ENCODE measurements at regions not wholly inside any gene's neighbourhood (a gene's known extent, or its start where the extent isn't known, plus 50 kb on each side); places are given as distances from the start of the nearest gene placed in this dataset.
A peak's percentile ranks its signal among the peaks of the same experiment; 100 is the strongest.
"Not testable (repeated sequence)": the region's sequence is repeated elsewhere in the genome, so short reads cannot be mapped to it uniquely, and the experiment has no call there.

DNA sequence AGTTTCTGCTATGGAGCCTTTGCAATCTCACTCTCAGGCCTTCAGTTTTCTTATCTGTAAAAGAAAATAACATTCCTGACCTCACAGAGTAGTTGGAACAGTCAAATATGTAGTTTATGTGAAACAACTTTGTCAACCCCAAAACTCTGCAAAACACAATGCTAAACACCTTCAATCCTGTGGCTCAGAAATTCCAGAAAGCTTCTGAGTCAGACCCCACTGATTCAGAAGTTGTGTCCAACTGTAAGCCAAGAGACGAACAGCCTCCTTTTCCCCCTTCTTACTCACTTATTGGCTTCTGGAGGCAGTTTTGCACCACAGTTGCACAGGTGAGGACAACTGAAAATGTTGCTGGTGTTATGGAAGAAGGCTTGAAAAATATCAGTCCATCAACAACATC lies 52.9 kb downstream of the TMSB4Y start:
- DNase-seq, result no peak

DNA sequence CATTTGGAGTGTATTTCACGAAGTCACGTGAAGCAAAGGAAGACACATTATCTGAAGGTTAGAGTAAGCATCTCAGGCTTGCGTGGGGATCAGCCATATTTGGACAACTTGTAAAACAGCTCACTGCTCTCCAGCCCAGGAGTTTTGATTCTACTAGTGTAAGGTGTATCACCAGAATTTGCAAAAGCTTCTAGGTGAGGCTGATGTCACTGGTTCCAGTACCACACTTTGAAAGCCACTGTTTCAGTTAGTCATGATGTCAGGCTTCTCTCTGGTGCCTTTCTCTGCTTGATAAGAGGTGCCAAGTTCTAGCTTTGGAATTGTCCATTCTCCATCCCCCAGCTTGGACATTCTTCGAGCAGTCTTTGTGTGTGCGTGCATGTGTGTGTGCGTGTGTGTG lies 62.3 kb downstream of the TMSB4Y start:
- DNase-seq, result no peak

DNA sequence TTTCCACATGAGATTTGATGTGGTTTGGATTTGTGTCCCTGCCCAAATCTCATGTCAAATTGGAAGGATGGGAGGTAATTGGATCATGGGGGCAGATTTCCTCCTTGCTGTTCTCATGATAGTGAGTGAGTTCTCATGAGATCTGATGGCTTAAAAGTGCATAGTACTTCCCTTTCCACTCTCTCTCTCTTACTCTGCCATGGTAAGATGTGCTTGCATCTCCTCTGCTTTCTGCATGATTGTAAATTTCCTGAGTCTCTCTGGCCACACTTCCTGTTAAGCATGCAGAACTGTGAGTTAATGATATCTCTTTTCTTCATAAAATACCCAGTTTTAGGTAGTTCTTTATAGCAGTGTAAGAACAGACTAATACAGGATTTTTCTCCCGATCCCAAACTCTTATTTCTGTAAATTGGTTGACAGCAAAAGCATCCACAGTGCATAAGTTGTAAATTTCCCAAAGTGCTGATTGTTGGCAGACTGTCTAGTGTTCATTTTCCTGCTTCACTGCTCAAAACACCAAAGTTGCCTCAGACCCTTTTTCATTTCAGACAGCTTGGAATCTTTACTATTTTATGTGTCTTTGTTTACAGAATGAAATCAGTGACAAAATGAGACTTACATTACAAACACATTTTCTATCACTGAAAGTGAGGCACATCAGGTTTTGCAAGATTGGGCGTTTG lies 86.6 kb downstream of the TMSB4Y start:
- peak; percentile 18 for DNase-seq

DNA sequence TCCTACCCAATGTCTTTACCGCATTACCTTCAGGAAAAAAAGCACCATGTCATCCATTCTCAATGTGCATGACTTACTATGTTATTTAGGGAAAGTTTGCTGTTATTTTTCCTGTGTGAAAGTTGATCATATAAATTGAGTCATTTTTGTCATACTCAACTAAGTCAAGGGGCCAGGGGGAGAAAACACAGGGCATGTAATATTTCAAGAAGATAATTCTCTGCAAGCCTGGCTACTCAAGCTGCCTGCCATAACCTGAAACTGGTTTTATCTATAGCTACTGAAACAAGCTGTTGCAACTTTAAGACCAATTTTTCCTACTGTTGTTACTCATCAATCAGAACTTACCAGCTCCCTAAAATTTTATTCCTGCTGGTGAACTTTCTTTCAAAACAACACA lies 91.4 kb downstream of the TMSB4Y start:
- DNase-seq, result no peak

DNA sequence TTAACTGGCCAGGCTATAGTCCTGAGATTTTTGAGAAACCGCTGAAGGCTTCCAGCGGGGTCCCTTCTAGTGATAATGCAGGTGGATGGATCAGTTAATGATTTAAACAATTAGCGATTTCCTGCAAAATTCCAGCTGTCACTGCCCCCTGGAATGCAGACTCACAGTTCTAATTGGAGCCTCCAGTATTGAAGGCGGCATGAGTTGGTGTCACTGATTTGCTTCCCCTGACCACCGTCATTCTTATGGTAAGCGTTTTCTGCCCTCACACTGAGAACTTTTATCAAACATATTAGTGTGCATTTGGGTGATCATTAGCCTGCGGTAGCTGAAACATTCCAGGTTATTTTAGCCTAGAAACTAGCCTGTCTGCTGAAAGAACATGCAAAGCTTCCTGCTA lies 99.1 kb downstream of the TMSB4Y start:
- no peak for DNase-seq

DNA sequence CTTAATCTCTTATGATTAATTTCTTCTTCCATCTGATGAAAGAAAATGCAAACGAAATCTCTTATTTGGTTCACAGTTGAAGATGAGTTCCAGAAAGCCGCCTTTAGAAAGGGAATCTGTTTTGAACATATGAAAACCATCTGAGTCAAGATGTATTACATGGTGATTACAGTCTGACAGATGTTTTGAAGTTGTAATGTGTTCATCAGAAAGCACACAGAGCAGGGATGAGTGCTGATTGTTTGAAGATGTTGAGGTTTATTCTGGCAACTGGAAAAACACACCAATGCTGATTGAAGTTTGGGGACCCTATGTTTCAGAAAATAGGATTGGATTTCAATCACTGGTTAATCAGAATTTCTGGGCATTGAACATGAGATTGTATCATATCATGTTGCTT lies 99.7 kb downstream of the TMSB4Y start:
- DNase-seq, result no peak

DNA sequence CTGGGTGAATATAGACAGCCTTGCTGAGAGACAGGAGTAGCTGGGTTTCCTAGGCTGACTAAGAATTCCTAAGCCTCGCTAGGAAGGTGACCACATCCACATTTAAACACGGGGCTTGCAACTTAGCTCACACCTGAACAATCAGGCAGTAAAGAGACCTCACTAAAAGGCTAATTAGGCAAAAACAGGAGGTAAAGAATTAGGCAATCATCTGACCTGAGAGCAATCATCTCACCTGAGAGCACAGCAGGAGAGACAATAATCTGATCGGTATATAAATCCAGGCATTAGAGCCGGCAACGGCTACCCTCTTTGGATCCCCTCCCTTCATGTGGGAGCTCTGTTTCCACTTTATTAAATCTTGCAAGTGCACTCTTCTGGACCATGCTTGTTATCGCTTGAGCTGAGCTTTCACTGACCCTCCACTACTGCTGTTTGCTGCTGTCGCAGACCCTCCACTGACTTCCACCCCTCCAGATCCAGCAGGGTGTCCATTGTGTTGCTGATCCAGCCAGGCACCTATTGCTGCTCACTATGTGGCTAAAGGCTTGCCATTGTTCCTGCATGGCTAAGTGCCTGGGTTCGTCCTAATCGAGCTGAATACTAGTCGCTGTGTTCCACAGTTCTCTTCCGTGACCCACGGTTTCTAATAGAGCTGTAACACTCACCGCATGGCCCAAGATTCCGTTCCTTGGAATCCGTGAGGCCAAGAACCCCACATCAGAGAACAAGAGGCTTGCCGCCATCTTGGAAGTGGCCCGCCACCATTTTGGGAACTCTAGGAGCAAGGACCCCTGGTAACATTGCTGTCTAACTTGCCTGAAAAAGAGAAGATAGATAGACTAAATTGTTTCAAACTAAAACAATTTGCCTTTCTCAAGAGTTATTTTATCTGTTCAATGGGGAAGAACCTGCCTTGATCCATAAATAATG lies 100.7 kb downstream of the TMSB4Y start:
- DNase-seq, result no peak

DNA sequence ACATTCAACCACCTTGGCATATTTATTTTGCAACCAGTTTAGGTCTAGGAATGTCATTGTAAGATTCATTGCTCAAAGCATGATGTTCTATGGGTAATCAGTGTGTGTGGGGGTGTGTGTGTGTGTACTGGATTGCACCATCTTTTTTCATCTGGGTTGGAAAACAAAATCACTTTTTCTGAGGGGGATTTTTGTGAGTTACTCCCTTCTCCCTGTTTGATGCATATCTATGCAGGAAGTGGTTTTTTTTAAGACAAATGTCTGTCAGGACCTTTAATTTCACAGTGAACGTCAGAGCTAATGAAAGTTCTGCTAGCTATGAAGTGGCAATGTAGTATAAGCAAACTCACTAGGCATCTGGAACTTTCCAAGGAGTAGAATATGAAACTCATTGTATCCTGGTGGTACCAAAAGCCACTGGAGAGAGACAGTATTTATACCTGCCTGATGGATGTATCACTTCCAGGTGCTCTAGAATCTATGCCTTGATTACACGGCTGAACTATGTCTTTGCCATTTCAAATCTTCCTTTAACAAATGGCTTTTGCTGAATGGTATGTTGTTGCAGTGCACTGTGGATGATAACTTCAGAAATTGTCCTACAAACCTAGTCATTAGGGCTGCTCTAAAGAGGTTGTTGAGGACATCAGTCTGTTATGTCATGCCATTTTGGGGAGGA lies 101.5 kb downstream of the TMSB4Y start:
- no peak for DNase-seq

DNA sequence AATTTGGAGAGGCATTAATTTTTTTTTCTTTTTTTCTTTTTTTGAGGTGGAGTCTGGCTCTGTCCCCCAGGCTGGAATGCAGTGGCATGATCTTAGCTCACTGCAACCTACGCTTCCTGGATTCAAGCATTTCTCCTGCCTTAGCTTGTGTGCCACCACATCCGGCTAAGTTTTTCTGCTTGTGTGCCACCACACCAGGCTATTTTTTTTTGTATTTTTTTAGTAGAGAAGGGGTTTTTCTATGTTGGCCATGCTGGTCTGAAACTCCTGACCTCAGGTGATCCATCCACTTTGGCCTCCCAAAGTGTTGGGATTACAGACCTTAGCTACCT lies 102.0 kb downstream of the TMSB4Y start:
- no peak for DNase-seq

DNA sequence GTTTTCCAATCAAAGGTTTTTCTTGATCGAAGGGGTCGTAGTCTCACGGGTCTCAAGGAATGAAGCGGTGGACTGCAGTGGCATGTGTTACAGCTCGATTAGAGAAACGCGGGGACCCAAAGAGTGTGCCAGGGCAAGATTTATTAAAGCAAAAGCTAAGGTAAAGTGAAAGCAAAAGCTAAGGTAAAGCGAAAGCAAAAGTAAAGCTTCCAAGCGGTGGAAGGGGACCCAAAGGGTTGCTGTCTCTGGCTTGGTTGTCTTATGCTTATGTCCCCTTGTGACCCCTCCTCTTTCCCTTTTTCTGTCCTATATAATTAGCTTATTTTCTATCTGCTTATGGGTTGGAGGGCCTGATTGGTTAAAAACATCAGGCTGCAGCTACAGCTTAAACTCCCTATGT lies 126.4 kb downstream of the TMSB4Y start:
- no peak for DNase-seq

DNA sequence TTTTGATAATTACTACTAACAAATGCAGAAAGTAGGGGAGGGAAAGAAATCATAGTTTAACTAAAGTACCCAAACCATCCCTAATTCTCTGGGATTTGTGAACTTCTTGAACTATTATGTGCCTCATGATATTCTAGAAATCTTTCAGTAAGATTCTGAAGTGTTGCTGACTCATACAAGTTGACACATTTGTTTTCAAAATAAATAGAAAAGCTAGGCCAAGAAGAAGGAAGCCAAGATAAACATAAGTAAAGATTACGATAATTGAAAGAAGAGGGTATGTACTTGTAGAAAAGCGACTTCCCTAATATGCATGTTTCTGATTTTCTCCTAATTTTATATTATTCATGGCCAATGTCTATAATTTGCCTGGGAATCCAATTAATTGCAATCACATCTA lies 140.7 kb downstream of the TMSB4Y start:
- no peak for DNase-seq

DNA sequence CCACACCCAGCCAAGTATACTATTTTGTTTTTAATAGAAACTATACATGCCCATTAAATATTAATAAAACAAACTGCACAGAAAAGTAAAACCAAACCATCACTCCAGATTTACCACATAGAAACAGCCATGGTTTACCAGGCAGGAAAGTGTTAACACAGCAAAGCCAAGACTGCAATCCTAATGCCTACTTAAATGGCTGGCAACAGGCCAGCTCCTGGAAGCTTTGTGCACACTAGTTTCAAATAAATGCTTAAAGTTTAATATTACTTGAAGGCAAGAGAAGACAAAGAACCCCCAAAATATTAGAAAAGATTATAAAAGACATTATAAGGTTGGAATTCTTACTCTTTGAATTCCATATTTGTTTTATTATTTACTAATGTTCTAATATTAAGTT lies 141.0 kb downstream of the VCY start:
- DNase-seq, result no peak

DNA sequence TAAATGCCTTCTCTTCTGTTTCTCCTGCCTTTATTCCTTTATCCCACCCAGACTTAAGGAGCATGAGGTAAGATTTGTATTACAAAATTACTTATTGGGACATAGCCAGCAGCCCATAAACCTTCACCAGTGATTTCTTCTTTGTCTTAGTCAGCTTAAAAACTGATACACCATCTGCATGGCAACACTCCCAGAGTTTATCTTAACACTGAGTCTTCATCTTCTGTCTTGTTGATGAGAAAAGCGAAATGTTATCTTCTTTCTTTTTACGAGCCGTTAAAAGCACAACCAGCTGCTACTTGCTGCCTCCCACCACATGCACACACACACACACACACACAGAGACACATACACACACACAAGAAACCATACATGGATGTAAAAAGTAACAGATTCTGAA lies 116.7 kb downstream of the VCY start:
- DNase-seq, result no peak

DNA sequence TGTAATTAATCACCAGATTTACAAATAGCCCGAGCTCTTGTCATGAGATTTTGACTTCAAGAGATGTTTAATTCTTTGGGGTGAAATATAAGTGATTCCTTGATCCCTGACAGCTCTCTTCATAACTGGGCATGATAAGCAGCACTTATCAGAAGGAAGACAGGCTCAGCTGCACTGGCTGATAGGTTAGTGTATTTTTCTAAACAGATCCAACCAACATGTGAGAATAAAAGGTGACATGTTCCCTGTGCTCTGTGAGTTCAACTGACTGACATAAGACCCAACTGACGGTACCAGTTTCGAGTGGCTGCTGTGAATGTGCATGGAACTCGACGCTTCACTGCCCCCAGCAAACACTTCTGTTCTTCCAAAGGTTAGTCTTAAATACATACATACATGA lies 114.8 kb downstream of the VCY start:
- DNase-seq, result peak; percentile 59

DNA sequence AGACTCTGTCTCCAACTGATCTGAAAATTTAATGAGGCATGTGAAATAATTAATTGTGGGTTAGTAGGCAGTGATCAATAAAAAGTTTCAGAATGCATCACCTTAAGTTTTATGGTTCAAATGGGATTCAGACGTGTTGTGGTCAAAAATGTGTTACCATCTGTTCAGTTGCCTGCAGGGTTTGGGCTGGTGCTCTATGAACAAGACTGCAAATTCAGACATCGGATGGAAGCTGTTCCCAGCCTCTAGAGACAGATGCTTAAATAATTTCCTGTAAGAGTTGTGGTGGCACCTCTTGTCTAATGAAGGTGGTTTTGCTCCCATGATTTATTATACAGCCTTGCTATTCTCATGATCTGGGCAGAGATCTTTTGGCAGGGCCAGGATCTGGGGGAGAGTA lies 113.6 kb downstream of the VCY start:
- DNase-seq, result no peak

DNA sequence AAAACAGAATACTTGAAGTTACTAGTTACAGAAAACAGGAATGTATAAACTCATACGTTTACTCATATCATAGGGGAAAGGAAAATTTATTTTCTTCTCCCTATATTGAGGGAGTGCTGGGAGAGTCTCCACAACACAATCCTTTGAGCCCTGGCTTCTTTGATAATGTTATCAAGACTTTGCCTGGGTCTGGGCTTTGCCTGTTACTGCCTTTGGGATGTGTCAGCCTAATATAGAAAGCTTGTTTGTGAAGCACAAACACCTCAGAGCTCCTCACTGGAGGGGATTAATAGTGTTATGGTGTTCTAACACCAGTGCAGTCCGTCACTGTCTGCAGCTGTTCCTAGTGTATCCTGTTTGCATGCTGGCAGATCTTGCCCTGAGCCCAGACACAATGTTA lies 107.8 kb downstream of the VCY start:
- DNase-seq, result peak; percentile 6

DNA sequence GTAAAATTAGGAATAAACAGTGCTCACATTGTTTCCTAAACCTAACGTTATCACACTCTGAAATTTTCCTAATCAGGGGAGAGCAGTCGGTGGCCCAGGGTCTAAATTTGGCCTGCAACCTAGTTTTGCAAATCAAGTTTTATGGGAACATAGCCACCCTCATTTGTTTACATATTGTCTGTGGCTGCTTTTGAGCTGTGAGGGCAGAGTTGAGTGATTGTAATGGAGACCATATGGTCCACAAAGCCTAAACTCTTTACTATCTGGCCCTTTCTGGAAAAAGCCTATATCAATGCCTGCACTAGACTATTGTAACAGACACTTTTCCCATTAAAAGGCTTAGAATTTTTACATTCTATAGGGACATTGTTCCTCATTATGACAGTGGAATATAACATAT lies 105.2 kb downstream of the VCY start:
- DNase-seq, result no peak

DNA sequence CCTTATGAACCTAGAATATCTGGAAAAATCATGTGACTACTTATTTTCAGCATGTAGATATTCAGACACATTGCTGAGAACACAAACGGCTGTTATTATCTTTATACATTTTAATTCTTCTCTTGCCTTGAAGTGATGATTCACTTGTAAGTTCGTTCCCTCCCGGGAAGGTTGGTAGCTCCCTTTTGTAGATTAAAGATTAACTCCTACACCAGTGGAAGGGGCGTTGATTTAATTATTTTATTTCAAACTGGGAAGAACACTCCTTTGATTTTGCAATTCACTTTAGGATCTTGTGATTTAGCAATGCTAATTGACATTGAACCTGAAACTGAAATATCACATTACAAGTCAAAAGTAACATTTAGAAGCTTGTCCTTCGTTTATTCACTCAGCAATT lies 103.4 kb downstream of the VCY start:
- no peak for DNase-seq

DNA sequence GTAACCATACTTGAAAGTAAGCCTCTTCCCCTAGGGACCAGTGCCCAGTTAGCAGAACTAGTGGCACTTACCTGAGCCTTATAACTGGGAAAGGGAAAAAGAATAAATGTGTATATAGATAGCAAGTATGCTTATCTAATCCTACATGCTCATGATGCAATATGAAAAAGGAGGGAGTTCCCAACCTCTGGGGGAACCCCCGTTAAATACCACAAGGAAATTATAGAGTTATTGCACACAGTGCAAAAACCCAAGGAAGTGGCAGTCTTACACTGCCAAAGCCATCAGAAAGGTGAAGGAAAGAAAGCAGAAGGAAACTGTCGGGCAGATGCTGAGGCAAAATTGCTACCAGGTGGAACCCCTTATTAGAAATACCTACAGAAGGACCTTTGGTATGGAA lies 92.2 kb downstream of the VCY start:
- DNase-seq, result peak; percentile 8

DNA sequence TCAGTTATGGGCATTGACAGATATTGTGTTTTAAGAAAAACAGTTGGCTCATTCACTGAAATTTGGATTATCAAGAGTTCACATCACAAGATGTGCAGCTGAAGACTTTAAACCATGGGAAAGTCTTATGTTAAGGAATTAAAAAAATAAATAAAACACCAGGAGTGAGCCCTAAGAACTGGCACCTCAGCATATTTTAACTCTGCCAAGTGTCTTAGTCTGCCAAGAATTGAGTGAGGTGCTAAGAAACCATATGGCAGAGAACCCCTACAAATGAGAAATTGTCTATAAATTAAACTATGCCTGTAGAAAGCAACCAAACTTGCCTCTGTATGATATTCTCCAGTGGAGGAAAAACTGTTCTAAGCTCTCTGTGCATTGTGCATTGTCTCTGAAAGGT lies 78.5 kb downstream of the VCY start:
- no peak for DNase-seq

DNA sequence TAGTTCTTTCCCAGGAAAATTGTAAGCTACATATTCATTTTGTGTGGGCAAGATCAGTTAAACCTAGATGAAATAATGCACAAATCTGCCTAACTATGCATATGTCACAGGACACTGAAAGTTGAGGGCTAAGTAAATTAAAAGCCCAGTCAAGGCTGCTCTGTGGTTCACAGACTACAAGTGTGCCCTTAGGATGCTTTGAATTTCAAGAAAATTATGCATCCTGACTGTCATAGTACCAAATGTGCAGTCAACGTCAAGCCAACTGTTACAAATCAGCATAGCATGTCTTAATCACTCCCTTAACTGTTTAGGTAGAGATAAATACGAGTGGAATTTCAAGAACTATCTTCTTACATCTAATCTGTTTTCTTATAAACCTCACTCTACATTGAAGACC lies 55.8 kb downstream of the VCY start:
- not testable (repeated sequence) for DNase-seq
